ENCODE measurements at regions not wholly inside any gene's neighbourhood (a gene's known extent, or its start where the extent isn't known, plus 50 kb on each side); places are given as distances from the start of the nearest gene placed in this dataset.

GRCh38 chr5:62937661-62938558 lies 359.3 kb downstream of the LRRC70 start:
- intact Hi-C loops (cut with DNase I), result no loop called here
- DNase-seq, result no peak
- no peaks in the 10 kb centered on the region for H3K27me3 ChIP-seq
- no peaks in the 10 kb centered on the region for H3K36me3 ChIP-seq
- no peaks in the 10 kb centered on the region for H3K9me3 ChIP-seq
- peak overlapping the region in 1 of 4 donors; percentile 25 for H3K27ac ChIP-seq
- H3K4me3 ChIP-seq, result no peak overlapping the region
- no peak for FAIRE-seq
- no peak for TF ChIP-seq CTCF (IDR thresholded peaks at IDR 0.05)
- ATAC-seq, result peak in 3 of 4 donors; percentile 72 to 93 (median 82)
- H3K4me1 ChIP-seq, result peaks cover 0 to 8% (median 0%) of the 10 kb centered on the region in 3 donors
- WGBS, 2 donors, result 28 to 36% methylated on average over 3 of the region's 3 CpGs

GRCh38 chr5:62935660-62936059 lies 357.0 kb downstream of the LRRC70 start:
- FAIRE-seq, result no peak
- intact Hi-C loops (cut with DNase I), result no loop called here

GRCh38 chr5:62934319-62934718 lies 355.7 kb downstream of the LRRC70 start:
- H3K4me1 ChIP-seq, result peaks cover 0 to 8% (median 0%) of the 10 kb centered on the region in 3 donors
- no peaks in the 10 kb centered on the region for H3K9me3 ChIP-seq
- H3K27ac ChIP-seq, result no peak overlapping the region
- H3K36me3 ChIP-seq, result no peaks in the 10 kb centered on the region
- no peak for DNase-seq
- FAIRE-seq, result no peak
- WGBS, 2 donors, result 80 to 82% methylated on average over 1 of the region's 1 CpG
- H3K4me3 ChIP-seq, result no peak overlapping the region
- no peaks in the 10 kb centered on the region for H3K27me3 ChIP-seq
- no peak for TF ChIP-seq CTCF (IDR thresholded peaks at IDR 0.05)
- intact Hi-C loops (cut with DNase I), result no loop called here
- ATAC-seq, result no peak

More at GRCh38 chr5:62935660-62936059, 357.0 kb downstream of the LRRC70 start:
- WGBS, 2 donors, result 56 to 63% methylated on average over 3 of the region's 3 CpGs
- ATAC-seq, result no peak
- TF ChIP-seq CTCF (IDR thresholded peaks at IDR 0.05), result no peak
- peaks cover 0 to 8% (median 0%) of the 10 kb centered on the region in 3 donors for H3K4me1 ChIP-seq
- H3K36me3 ChIP-seq, result no peaks in the 10 kb centered on the region
- no peaks in the 10 kb centered on the region for H3K27me3 ChIP-seq
- no peak overlapping the region for H3K27ac ChIP-seq
- DNase-seq, result no peak
- H3K9me3 ChIP-seq, result no peaks in the 10 kb centered on the region
- H3K4me3 ChIP-seq, result no peak overlapping the region

- FAIRE-seq, result no peak
- H3K27me3 ChIP-seq, result no peaks in the 10 kb centered on the region
- no peak overlapping the region for H3K4me3 ChIP-seq
- TF ChIP-seq CTCF (IDR thresholded peaks at IDR 0.05), result no peak
- no peak for DNase-seq
- peaks cover 0 to 7% (median 0%) of the 10 kb centered on the region in 3 donors for H3K4me1 ChIP-seq
- 63 to 69% methylated on average over 3 of the region's 3 CpGs for WGBS, 2 donors
- ATAC-seq, result no peak
- no peak overlapping the region for H3K27ac ChIP-seq
- H3K9me3 ChIP-seq, result no peaks in the 10 kb centered on the region
- intact Hi-C loops (cut with DNase I), result no loop called here
- no peaks in the 10 kb centered on the region for H3K36me3 ChIP-seq
Observed at GRCh38 chr5:62933261-62933660, 354.6 kb downstream of the LRRC70 start.

Data from pancreas (tissue), 10 donors.